Activated naive CD4-positive, alpha-beta T cell treated with anti-CD3 and anti-CD28 coated beads, Interleukin-2, amount 10 ng/mL, durations not matched to agents 7 days and 5 days (primary cell): ENCODE measurements at regions not wholly inside any gene's neighbourhood (a gene's known extent, or its start where the extent isn't known, plus 50 kb on each side); places are given as distances from the start of the nearest gene placed in this dataset.

Source experiments
- CTCF ChIA-PET: fragments of 350-600 bp; sonication (Branson Sonifier 250); formaldehyde crosslinking; loops from one replicate; lab custom pipeline; 2021; ENCODE audit warnings: antibody characterized with exemption; lab: Charles Lee
- DNase-seq: peaks from one replicate; pipeline ENCODE4 v3.0.0-alpha.2; 2020
- H3K27ac Mint-ChIP-seq: one replicate; pipeline ENCODE4 v1.8.0; 2021; ENCODE audit warnings: mild to moderate bottlenecking, moderate library complexity, mixed read lengths
- H3K27me3 Mint-ChIP-seq: one replicate; pipeline ENCODE4 v1.8.0; 2021; ENCODE audit warnings: mild to moderate bottlenecking, mixed read lengths
- H3K36me3 Mint-ChIP-seq: one replicate; pipeline ENCODE4 v1.8.0; 2021; ENCODE audit warnings: mixed read lengths
- H3K4me1 Mint-ChIP-seq: one replicate; pipeline ENCODE4 v1.8.0; 2021; ENCODE audit warnings: mixed read lengths
- H3K4me3 Mint-ChIP-seq: one replicate; pipeline ENCODE4 v1.8.0; 2021; ENCODE audit warnings: mild to moderate bottlenecking, moderate library complexity, mixed read lengths
- H3K9me3 Mint-ChIP-seq: one replicate; pipeline ENCODE4 v1.8.0; 2021; ENCODE audit warnings: mixed read lengths

DNA sequence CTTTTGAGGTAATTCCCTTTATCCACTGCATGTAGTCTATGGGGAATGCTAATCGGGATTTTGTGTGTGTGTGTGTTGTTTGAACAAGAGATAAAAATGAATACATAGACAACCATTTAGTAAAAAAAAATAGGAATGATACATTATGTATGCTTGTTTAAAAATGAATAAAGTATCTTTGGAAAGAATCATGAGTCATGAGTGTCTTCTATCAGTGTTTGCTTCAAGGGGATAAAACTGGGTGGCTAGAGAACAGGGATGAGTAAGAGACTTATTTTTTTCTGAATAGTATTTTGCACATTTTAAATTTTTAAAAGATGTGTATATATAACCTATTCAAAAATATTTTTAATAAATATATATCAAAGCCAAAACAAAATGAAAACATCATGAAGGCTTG lies 839.4 kb upstream of the ADGRL4 start:
- Mint-ChIP-seq H3K4me3 (no peak overlapping the region), H3K36me3 (no peaks in the 10 kb centered on the region), H3K27ac (no peak overlapping the region), H3K27me3 (no peaks in the 10 kb centered on the region), H3K4me1 (no peaks in the 10 kb centered on the region), H3K9me3 (no peaks in the 10 kb centered on the region)
- CTCF ChIA-PET = no interaction called here
- DNase-seq = no peak

GRCh38 chr1:79842811-79843210 lies 836.3 kb upstream of the ADGRL4 start:
- DNase-seq = no peak
- Mint-ChIP-seq H3K27me3 (no peaks in the 10 kb centered on the region), H3K27ac (no peak overlapping the region), H3K4me1 (no peaks in the 10 kb centered on the region), H3K9me3 (no peaks in the 10 kb centered on the region), H3K36me3 (no peaks in the 10 kb centered on the region), H3K4me3 (no peak overlapping the region)
- CTCF ChIA-PET = no interaction called here

DNA sequence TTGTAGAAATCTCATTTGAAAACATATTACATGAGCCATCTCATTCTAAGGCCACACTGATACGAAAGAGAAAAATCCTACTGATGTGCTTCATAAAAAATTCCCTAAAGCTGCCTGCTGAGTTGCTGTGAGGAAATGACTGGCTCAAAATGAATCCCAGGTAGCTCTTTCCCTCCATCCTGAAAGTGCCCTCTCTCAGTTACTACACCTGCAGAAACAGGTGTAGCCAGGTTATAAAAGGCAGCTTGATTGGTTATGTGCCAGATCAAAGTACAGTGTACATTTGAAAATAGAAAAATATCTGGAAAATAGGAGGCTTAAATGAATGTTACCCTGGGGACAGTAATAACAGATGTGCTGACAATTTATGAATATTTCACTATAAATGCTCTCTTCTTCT lies 833.4 kb upstream of the ADGRL4 start:
- Mint-ChIP-seq H3K9me3 (no peaks in the 10 kb centered on the region), H3K27ac (no peak overlapping the region), H3K36me3 (no peaks in the 10 kb centered on the region), H3K27me3 (no peaks in the 10 kb centered on the region), H3K4me3 (no peak overlapping the region), H3K4me1 (no peaks in the 10 kb centered on the region)
- DNase-seq = no peak
- CTCF ChIA-PET = no interaction called here

GRCh38 chr1:79827446-79827845 lies 820.9 kb upstream of the ADGRL4 start:
- Mint-ChIP-seq H3K4me1 (no peaks in the 10 kb centered on the region), H3K27ac (no peak overlapping the region), H3K27me3 (no peaks in the 10 kb centered on the region), H3K36me3 (no peaks in the 10 kb centered on the region), H3K4me3 (no peak overlapping the region), H3K9me3 (peaks cover 7% of the 10 kb centered on the region)
- DNase-seq = no peak
- CTCF ChIA-PET = no interaction called here

DNA sequence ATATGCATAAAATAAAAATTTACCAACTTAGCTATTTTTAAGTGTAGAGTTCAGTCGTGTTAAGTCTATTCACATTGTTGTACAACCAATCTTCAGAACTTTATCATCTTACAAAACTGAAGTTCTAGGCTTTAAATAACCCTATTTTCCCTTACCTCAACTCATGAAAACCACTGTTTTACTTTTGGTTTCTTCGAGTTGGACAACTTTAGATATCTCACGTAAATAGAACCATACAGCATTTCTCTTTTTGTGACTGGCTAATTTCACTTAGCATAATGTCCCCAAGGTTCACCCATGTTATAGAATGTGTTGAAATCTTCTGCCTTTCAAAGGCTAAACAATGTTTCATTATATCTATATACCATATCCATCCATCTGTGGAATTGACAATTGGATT lies 819.0 kb upstream of the ADGRL4 start:
- H3K27ac Mint-ChIP-seq = no peak overlapping the region
- no peaks in the 10 kb centered on the region for H3K27me3 Mint-ChIP-seq
- CTCF ChIA-PET = no interaction called here
- no peak for DNase-seq
- no peaks in the 10 kb centered on the region for H3K36me3 Mint-ChIP-seq
- H3K9me3 Mint-ChIP-seq = peaks cover 10% of the 10 kb centered on the region
- H3K4me3 Mint-ChIP-seq = no peak overlapping the region
- H3K4me1 Mint-ChIP-seq = no peaks in the 10 kb centered on the region

- Mint-ChIP-seq H3K4me3 (no peak overlapping the region), H3K9me3 (peaks cover 10% of the 10 kb centered on the region), H3K36me3 (no peaks in the 10 kb centered on the region), H3K27ac (no peak overlapping the region), H3K27me3 (no peaks in the 10 kb centered on the region), H3K4me1 (no peaks in the 10 kb centered on the region)
- no peak for DNase-seq
- CTCF ChIA-PET = no interaction called here
These were observed 815.5 kb upstream of the ADGRL4 start for GRCh38 chr1:79822053-79822452.

DNA sequence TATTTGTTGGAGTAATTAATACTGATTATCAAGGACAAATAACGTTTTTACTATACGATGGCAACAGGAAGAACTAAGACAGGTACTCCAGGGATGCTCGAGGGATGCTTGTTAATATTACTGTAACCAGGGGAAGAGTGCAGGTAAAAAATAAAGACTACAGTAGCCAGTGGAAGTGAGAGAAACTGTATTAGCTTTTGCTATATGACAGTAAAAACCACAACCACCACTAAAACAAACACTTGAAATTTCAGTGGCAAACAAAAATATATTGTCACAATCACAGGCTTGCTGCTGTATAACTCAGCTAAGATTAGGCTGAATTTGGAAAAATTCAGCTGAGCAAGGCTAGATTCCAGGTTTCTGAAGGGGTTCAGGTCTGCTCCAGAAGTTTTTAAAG lies 812.6 kb upstream of the ADGRL4 start:
- Mint-ChIP-seq H3K36me3 (no peaks in the 10 kb centered on the region), H3K4me1 (no peaks in the 10 kb centered on the region), H3K27me3 (no peaks in the 10 kb centered on the region), H3K9me3 (peaks cover 11% of the 10 kb centered on the region), H3K4me3 (no peak overlapping the region), H3K27ac (no peak overlapping the region)
- CTCF ChIA-PET = no interaction called here
- no peak for DNase-seq

DNA sequence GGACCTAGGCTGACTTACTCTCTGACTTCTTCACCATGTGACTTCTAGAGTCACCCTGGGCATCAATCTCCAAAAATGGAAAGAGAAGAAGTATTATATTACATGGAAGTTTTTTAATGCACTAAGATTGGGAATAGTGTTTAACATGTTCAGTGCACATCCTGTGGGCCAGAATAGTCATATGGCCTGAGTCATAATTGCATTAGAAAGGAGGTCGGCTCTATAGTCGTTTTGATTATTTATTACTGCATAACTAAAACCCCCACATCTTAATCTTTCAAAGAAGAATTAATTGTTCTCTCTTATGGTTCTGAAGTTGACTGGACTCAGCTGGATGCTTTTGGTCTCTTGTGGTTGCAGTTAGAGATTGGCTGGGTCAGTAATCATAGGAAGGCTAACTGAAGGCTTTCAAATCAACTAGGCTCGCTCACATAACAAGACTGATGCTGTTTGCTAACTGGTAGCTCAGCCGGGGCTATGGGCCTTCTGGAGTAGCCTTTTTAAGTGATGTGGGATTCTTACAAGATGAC lies 810.6 kb upstream of the ADGRL4 start:
- CTCF ChIA-PET = no interaction called here
- Mint-ChIP-seq H3K27me3 (no peaks in the 10 kb centered on the region), H3K36me3 (no peaks in the 10 kb centered on the region), H3K4me3 (no peak overlapping the region), H3K9me3 (peaks cover 5% of the 10 kb centered on the region), H3K27ac (no peak overlapping the region), H3K4me1 (no peaks in the 10 kb centered on the region)
- DNase-seq = no peak

DNA sequence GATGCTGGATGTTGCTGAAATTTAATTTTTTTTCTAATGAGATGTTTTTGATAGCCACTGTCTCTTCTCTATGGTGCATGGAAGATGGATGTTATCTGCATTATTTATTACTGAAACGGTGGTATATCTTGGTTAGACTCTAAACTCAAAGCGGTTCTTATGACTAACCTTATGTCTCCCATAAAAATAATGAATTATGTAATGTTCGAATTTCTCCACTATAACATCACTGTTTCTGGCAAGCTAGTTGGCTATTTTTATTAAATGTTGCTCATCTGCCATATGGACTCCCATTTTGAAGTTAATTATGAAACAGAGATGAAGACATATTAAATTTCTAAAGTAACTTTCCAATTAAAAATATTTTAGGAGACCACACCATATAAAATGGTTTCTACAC lies 808.6 kb upstream of the ADGRL4 start:
- Mint-ChIP-seq H3K27me3 (no peaks in the 10 kb centered on the region), H3K27ac (no peak overlapping the region), H3K4me1 (no peaks in the 10 kb centered on the region), H3K36me3 (no peaks in the 10 kb centered on the region), H3K4me3 (no peak overlapping the region), H3K9me3 (peaks cover 3% of the 10 kb centered on the region)
- CTCF ChIA-PET = interaction anchor here (0.7 kb wide), 1 partner anchor 1516 kb away, joined by 3 read pairs; no protein-coding TSS in a partner anchor
- no peak for DNase-seq

DNA sequence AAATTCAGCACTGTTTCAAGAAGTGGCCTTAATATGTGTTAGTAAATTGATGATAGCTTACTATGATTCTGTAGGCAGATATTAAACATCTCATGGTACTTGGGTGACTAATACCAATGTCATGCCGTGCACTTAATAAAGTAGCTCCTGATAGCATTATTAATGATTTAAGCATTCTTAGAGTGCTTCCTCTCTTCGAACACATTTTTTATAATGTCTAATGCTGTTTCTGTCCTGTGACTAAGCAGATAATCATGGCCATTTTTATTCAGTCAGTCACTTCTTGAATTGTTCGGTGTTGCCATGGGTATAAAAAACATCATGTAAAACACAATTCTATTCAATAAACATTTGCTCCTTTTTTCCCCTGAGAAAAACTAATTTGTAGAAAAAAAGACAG lies 804.6 kb upstream of the ADGRL4 start:
- DNase-seq = no peak
- CTCF ChIA-PET = no interaction called here
- Mint-ChIP-seq H3K9me3 (peaks cover 18% of the 10 kb centered on the region), H3K4me1 (no peaks in the 10 kb centered on the region), H3K27ac (no peak overlapping the region), H3K4me3 (no peak overlapping the region), H3K27me3 (no peaks in the 10 kb centered on the region), H3K36me3 (no peaks in the 10 kb centered on the region)

DNA sequence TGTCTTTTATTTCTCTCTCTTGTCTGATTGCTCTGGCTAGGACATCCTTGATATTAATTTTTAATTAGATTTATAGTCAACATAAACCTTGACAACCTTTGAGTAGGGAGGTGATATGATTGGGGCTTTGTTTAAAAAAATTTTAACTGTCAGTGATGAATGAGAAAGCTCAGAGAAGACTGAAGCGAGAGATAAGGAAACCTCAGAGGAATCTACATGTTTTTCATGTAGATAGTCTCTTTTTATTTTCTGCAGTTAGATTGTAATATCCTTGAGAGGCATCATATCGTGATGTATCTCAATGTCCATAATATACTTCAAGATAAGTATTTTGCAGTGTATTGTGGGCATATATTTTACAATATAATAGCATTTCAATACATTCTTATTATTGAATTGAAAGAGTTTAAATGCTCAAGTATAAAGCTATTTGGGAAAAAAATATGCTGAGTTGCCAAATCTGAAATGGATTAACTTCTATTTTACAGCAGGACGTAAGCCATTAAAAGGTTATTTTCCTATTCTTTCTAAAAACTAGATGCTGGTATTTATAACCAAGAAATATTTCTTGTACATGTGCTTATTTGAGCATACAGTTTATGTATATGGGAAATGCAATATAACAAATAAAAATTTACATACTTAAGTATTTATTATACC lies 802.4 kb upstream of the ADGRL4 start:
- Mint-ChIP-seq H3K4me3 (no peak overlapping the region), H3K27me3 (no peaks in the 10 kb centered on the region), H3K9me3 (peaks cover 15% of the 10 kb centered on the region), H3K36me3 (no peaks in the 10 kb centered on the region), H3K4me1 (no peaks in the 10 kb centered on the region), H3K27ac (no peak overlapping the region)
- CTCF ChIA-PET = no interaction called here
- DNase-seq = no peak

- Mint-ChIP-seq H3K36me3 (no peaks in the 10 kb centered on the region), H3K27me3 (no peaks in the 10 kb centered on the region), H3K9me3 (peaks cover 17% of the 10 kb centered on the region), H3K4me1 (no peaks in the 10 kb centered on the region), H3K27ac (no peak overlapping the region), H3K4me3 (no peak overlapping the region)
- no peak for DNase-seq
- CTCF ChIA-PET = no interaction called here
These were observed 801.3 kb upstream of the ADGRL4 start for GRCh38 chr1:79807816-79808215.

- Mint-ChIP-seq H3K4me3 (no peak overlapping the region), H3K27me3 (no peaks in the 10 kb centered on the region), H3K4me1 (no peaks in the 10 kb centered on the region), H3K9me3 (peaks cover 9% of the 10 kb centered on the region), H3K27ac (no peak overlapping the region), H3K36me3 (no peaks in the 10 kb centered on the region)
- no peak for DNase-seq
- CTCF ChIA-PET = no interaction called here
These were observed 791.0 kb upstream of the ADGRL4 start for GRCh38 chr1:79797487-79797886.

GRCh38 chr1:79796434-79796833 lies 789.9 kb upstream of the ADGRL4 start:
- peaks cover 9% of the 10 kb centered on the region for H3K9me3 Mint-ChIP-seq
- no peak overlapping the region for H3K27ac Mint-ChIP-seq
- no peak for DNase-seq
- CTCF ChIA-PET = no interaction called here
- H3K4me3 Mint-ChIP-seq = no peak overlapping the region
- H3K4me1 Mint-ChIP-seq = no peaks in the 10 kb centered on the region
- no peaks in the 10 kb centered on the region for H3K36me3 Mint-ChIP-seq
- H3K27me3 Mint-ChIP-seq = no peaks in the 10 kb centered on the region

- no peak overlapping the region for H3K4me3 Mint-ChIP-seq
- no peak for DNase-seq
- no peaks in the 10 kb centered on the region for H3K36me3 Mint-ChIP-seq
- CTCF ChIA-PET = no interaction called here
- H3K27ac Mint-ChIP-seq = no peak overlapping the region
- H3K27me3 Mint-ChIP-seq = no peaks in the 10 kb centered on the region
- peaks cover 18% of the 10 kb centered on the region for H3K9me3 Mint-ChIP-seq
- H3K4me1 Mint-ChIP-seq = no peaks in the 10 kb centered on the region
These were observed 785.8 kb upstream of the ADGRL4 start for GRCh38 chr1:79792219-79792930.
